ENCODE measurements at regions not wholly inside any gene's neighbourhood (a gene's known extent, or its start where the extent isn't known, plus 50 kb on each side); places are given as distances from the start of the nearest gene placed in this dataset.

DNA sequence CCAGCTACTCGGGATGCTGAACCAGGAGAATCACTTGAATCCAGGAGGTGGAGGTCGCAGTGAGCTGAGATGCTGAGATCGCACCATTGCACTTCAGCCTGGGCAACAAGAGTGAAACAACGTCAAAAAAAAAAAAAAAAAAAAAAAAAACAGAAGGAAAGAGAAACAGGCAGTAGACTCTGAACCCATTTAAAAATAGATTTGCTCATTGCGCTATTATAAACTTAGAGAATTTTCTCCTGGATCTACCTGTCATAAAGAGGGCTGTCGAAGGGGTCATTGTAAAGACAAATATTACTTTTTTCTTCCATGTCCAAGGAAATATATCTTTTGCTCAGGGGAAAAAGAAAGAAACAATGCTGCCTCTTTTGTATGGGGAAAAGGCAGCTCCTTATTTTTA lies 425.0 kb upstream of the ID2 start:
- H3K9me3 ChIP-seq (ENCODE audit: control insufficient read depth in 4 of 4, low read length in 3 of 4) = no peaks in the 10 kb centered on the region
- H3K9ac ChIP-seq (ENCODE audit: low read depth in 1 of 2, low read length in 2 of 2) = no peak overlapping the region
- H3K4me3 ChIP-seq (ENCODE audit: low read depth in 1 of 3, low read length in 3 of 3) = no peak overlapping the region
- H3K4me1 ChIP-seq (ENCODE audit: control insufficient read depth in 4 of 4, insufficient read depth in 4 of 4, low read length in 3 of 4) = peaks cover 0 to 9% (median 2%) of the 10 kb centered on the region in 4 donors
- no peak for DNase-seq (ENCODE audit: low spot score)
- no peaks in the 10 kb centered on the region for H3K36me3 ChIP-seq (ENCODE audit: control insufficient read depth in 4 of 4, insufficient read depth in 3 of 4, low read depth in 1 of 4, low read length in 3 of 4)
- TF ChIP-seq, protein P1, sequence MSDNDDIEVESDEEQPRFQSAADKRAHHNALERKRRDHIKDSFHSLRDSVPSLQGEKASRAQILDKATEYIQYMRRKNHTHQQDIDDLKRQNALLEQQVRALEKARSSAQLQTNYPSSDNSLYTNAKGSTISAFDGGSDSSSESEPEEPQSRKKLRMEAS (IDR thresholded peaks at IDR 0.05) = no peak
- TF ChIP-seq SP1 (IDR thresholded peaks at IDR 0.05) (no peak), JUND (IDR thresholded peaks at IDR 0.05) (no peak), HNF4G (IDR thresholded peaks at IDR 0.05) (no peak), NR2F2 (IDR thresholded peaks at IDR 0.05) (no peak), HNF4A (conservative IDR thresholded peaks at IDR 0.05) (no peak), EGR1 (IDR thresholded peaks at IDR 0.05; ENCODE audit: low read depth in 2 of 2) (no peak), YY1 (IDR thresholded peaks at IDR 0.05) (no peak), FOXA1 (IDR thresholded peaks at IDR 0.05) (no peak), TAF1 (conservative IDR thresholded peaks at IDR 0.05) (no peak), RAD21 (IDR thresholded peaks at IDR 0.05) (no peak)
- TF ChIP-seq, protein P2, sequence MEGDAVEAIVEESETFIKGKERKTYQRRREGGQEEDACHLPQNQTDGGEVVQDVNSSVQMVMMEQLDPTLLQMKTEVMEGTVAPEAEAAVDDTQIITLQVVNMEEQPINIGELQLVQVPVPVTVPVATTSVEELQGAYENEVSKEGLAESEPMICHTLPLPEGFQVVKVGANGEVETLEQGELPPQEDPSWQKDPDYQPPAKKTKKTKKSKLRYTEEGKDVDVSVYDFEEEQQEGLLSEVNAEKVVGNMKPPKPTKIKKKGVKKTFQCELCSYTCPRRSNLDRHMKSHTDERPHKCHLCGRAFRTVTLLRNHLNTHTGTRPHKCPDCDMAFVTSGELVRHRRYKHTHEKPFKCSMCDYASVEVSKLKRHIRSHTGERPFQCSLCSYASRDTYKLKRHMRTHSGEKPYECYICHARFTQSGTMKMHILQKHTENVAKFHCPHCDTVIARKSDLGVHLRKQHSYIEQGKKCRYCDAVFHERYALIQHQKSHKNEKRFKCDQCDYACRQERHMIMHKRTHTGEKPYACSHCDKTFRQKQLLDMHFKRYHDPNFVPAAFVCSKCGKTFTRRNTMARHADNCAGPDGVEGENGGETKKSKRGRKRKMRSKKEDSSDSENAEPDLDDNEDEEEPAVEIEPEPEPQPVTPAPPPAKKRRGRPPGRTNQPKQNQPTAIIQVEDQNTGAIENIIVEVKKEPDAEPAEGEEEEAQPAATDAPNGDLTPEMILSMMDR (IDR thresholded peaks at IDR 0.05; ENCODE audit: low read depth, low read length, missing input control) = no peak
- H3K27me3 ChIP-seq (ENCODE audit: control insufficient read depth in 4 of 4, insufficient read depth in 4 of 4, low read length in 3 of 4) = no peaks in the 10 kb centered on the region
- WGBS = 80% methylated on average over 6 of the region's 6 CpGs
- no peak overlapping the region for H3K27ac ChIP-seq (ENCODE audit: low read depth in 1 of 2, low read length in 2 of 2)

DNA sequence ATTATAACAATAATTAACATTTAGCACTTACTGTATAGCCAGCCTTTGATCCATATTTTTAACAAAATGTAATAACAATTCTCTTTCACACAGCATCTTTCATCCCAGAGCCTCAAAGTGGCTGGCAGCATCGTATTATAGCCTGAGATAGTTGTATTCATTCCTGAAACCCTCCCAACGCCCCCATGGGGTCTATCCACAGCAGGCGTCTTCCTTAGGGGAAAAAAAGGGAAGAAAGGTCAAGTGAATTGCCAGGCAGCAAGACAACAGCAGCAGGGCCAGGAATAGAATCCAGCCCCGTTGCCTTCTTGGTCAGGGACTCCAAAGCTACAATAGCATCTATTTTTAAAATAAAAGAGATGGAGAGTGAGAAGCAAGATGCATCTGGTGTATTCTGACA lies 424.4 kb upstream of the ID2 start:
- Histone ChIP-seq H3K4me1 (ENCODE audit: control insufficient read depth in 4 of 4, insufficient read depth in 4 of 4, low read length in 3 of 4) (peaks cover 0 to 9% (median 2%) of the 10 kb centered on the region in 4 donors), H3K9ac (ENCODE audit: low read depth in 1 of 2, low read length in 2 of 2) (no peak overlapping the region), H3K27me3 (ENCODE audit: control insufficient read depth in 4 of 4, insufficient read depth in 4 of 4, low read length in 3 of 4) (no peaks in the 10 kb centered on the region), H3K9me3 (ENCODE audit: control insufficient read depth in 4 of 4, low read length in 3 of 4) (no peaks in the 10 kb centered on the region), H3K4me3 (ENCODE audit: low read depth in 1 of 3, low read length in 3 of 3) (no peak overlapping the region), H3K27ac (ENCODE audit: low read depth in 1 of 2, low read length in 2 of 2) (no peak overlapping the region), H3K36me3 (ENCODE audit: control insufficient read depth in 4 of 4, insufficient read depth in 3 of 4, low read depth in 1 of 4, low read length in 3 of 4) (no peaks in the 10 kb centered on the region)
- TF ChIP-seq EGR1 (IDR thresholded peaks at IDR 0.05; ENCODE audit: low read depth in 2 of 2) (no peak), NR2F2 (IDR thresholded peaks at IDR 0.05) (no peak), RXRA (IDR thresholded peaks at IDR 0.05) (no peak), SP1 (IDR thresholded peaks at IDR 0.05) (no peak), GABPA (IDR thresholded peaks at IDR 0.05 in 1 of 2, conservative IDR thresholded peaks at IDR 0.05 in 1 of 2) (no peak), JUND (IDR thresholded peaks at IDR 0.05) (no peak), FOXA1 (IDR thresholded peaks at IDR 0.05) (no peak), RAD21 (IDR thresholded peaks at IDR 0.05) (no peak), YY1 (IDR thresholded peaks at IDR 0.05) (no peak), HNF4G (IDR thresholded peaks at IDR 0.05) (no peak), FOXA2 (IDR thresholded peaks at IDR 0.05) (no peak)
- TF ChIP-seq, protein P2 (IDR thresholded peaks at IDR 0.05; ENCODE audit: low read depth, low read length, missing input control) = no peak
- TF ChIP-seq, protein P1 (IDR thresholded peaks at IDR 0.05) = no peak
- TF ChIP-seq, protein P3, sequence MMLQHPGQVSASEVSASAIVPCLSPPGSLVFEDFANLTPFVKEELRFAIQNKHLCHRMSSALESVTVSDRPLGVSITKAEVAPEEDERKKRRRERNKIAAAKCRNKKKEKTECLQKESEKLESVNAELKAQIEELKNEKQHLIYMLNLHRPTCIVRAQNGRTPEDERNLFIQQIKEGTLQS (IDR thresholded peaks at IDR 0.05) = no peak
- TF ChIP-seq, protein P4, sequence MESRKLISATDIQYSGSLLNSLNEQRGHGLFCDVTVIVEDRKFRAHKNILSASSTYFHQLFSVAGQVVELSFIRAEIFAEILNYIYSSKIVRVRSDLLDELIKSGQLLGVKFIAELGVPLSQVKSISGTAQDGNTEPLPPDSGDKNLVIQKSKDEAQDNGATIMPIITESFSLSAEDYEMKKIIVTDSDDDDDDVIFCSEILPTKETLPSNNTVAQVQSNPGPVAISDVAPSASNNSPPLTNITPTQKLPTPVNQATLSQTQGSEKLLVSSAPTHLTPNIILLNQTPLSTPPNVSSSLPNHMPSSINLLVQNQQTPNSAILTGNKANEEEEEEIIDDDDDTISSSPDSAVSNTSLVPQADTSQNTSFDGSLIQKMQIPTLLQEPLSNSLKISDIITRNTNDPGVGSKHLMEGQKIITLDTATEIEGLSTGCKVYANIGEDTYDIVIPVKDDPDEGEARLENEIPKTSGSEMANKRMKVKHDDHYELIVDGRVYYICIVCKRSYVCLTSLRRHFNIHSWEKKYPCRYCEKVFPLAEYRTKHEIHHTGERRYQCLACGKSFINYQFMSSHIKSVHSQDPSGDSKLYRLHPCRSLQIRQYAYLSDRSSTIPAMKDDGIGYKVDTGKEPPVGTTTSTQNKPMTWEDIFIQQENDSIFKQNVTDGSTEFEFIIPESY (IDR thresholded peaks at IDR 0.05) = no peak
- TF ChIP-seq, protein P5, sequence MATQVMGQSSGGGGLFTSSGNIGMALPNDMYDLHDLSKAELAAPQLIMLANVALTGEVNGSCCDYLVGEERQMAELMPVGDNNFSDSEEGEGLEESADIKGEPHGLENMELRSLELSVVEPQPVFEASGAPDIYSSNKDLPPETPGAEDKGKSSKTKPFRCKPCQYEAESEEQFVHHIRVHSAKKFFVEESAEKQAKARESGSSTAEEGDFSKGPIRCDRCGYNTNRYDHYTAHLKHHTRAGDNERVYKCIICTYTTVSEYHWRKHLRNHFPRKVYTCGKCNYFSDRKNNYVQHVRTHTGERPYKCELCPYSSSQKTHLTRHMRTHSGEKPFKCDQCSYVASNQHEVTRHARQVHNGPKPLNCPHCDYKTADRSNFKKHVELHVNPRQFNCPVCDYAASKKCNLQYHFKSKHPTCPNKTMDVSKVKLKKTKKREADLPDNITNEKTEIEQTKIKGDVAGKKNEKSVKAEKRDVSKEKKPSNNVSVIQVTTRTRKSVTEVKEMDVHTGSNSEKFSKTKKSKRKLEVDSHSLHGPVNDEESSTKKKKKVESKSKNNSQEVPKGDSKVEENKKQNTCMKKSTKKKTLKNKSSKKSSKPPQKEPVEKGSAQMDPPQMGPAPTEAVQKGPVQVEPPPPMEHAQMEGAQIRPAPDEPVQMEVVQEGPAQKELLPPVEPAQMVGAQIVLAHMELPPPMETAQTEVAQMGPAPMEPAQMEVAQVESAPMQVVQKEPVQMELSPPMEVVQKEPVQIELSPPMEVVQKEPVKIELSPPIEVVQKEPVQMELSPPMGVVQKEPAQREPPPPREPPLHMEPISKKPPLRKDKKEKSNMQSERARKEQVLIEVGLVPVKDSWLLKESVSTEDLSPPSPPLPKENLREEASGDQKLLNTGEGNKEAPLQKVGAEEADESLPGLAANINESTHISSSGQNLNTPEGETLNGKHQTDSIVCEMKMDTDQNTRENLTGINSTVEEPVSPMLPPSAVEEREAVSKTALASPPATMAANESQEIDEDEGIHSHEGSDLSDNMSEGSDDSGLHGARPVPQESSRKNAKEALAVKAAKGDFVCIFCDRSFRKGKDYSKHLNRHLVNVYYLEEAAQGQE (IDR thresholded peaks at IDR 0.05) = no peak
- WGBS = 87% methylated on average over 4 of the region's 4 CpGs
- DNase-seq (ENCODE audit: low spot score) = no peak
